ENCODE measurements at regions not wholly inside any gene's neighbourhood (a gene's known extent, or its start where the extent isn't known, plus 50 kb on each side); places are given as distances from the start of the nearest gene placed in this dataset.
A peak's percentile ranks its signal among the peaks of the same experiment; 100 is the strongest.

- WGBS, 3 donors: 19 to 60% (median 36%) methylated on average over 13 of the region's 13 CpGs
- peak overlapping the region in 2 of 3 donors; percentile 89 to 95 for H3K27ac ChIP-seq (ENCODE audit: low read depth in 1 of 3, low read length in 2 of 3)
- H3K4me3 ChIP-seq (ENCODE audit: low read depth in 1 of 3, low read length in 3 of 3): peak overlapping the region in 1 of 3 donors; percentile 60
- DNase-seq: peak in 1 of 2 donors; percentile 85
- H3K27me3 ChIP-seq (ENCODE audit: control insufficient read depth in 3 of 3, insufficient read depth in 3 of 3, low read length in 3 of 3): no peaks in the 10 kb centered on the region
- FAIRE-seq: no peak
- no peaks in the 10 kb centered on the region for H3K36me3 ChIP-seq (ENCODE audit: control insufficient read depth in 3 of 3, insufficient read depth in 2 of 3, low read depth in 1 of 3, low read length in 3 of 3)
- peaks cover 0 to 2% (median 0%) of the 10 kb centered on the region in 3 donors for H3K4me1 ChIP-seq (ENCODE audit: control insufficient read depth in 3 of 3, insufficient read depth in 2 of 3, low read depth in 1 of 3, low read length in 2 of 3)
- no peaks in the 10 kb centered on the region for H3K9me3 ChIP-seq (ENCODE audit: control insufficient read depth in 2 of 2, insufficient read depth in 1 of 2, low read depth in 1 of 2, low read length in 1 of 2)
Measured at GRCh38 chr7:155962191-155962967, 150.1 kb upstream of the SHH start.

- DNase-seq (peak in 1 of 2 donors; percentile 91), FAIRE-seq (no peak)
- H3K9me3 ChIP-seq (ENCODE audit: control insufficient read depth in 2 of 2, insufficient read depth in 1 of 2, low read depth in 1 of 2, low read length in 1 of 2): no peaks in the 10 kb centered on the region
- no peaks in the 10 kb centered on the region for H3K36me3 ChIP-seq (ENCODE audit: control insufficient read depth in 3 of 3, insufficient read depth in 2 of 3, low read depth in 1 of 3, low read length in 3 of 3)
- no peaks in the 10 kb centered on the region for H3K27me3 ChIP-seq (ENCODE audit: control insufficient read depth in 3 of 3, insufficient read depth in 3 of 3, low read length in 3 of 3)
- WGBS, 3 donors: 16 to 50% (median 30%) methylated on average over 25 of the region's 25 CpGs
- H3K4me1 ChIP-seq (ENCODE audit: control insufficient read depth in 3 of 3, insufficient read depth in 2 of 3, low read depth in 1 of 3, low read length in 2 of 3): peaks cover 0 to 2% (median 0%) of the 10 kb centered on the region in 3 donors
- H3K4me3 ChIP-seq (ENCODE audit: low read depth in 1 of 3, low read length in 3 of 3): peak overlapping the region in 1 of 3 donors; percentile 60
- H3K27ac ChIP-seq (ENCODE audit: low read depth in 1 of 3, low read length in 2 of 3): peak overlapping the region in 2 of 3 donors; percentile 89 to 95
Measured at GRCh38 chr7:155961241-155962190, 149.3 kb upstream of the SHH start.

GRCh38 chr7:155959894-155960293 is 147.6 kb upstream of the SHH start:
- no peak for FAIRE-seq
- Histone ChIP-seq H3K36me3 (ENCODE audit: control insufficient read depth in 3 of 3, insufficient read depth in 2 of 3, low read depth in 1 of 3, low read length in 3 of 3) (no peaks in the 10 kb centered on the region), H3K9me3 (ENCODE audit: control insufficient read depth in 2 of 2, insufficient read depth in 1 of 2, low read depth in 1 of 2, low read length in 1 of 2) (no peaks in the 10 kb centered on the region), H3K27me3 (ENCODE audit: control insufficient read depth in 3 of 3, insufficient read depth in 3 of 3, low read length in 3 of 3) (no peaks in the 10 kb centered on the region), H3K27ac (ENCODE audit: low read depth in 1 of 3, low read length in 2 of 3) (peak overlapping the region in 2 of 3 donors; percentile 71 to 75), H3K4me3 (ENCODE audit: low read depth in 1 of 3, low read length in 3 of 3) (no peak overlapping the region), H3K4me1 (ENCODE audit: control insufficient read depth in 3 of 3, insufficient read depth in 2 of 3, low read depth in 1 of 3, low read length in 2 of 3) (peaks cover 0 to 2% (median 0%) of the 10 kb centered on the region in 3 donors)
- peak in 1 of 2 donors; percentile 94 for DNase-seq
- WGBS, 3 donors: 19 to 61% (median 50%) methylated on average over 13 of the region's 13 CpGs

GRCh38 chr7:155956977-155957376 is 144.7 kb upstream of the SHH start:
- FAIRE-seq (no peak), DNase-seq (no peak)
- Histone ChIP-seq H3K27ac (ENCODE audit: low read depth in 1 of 3, low read length in 2 of 3) (no peak overlapping the region), H3K4me3 (ENCODE audit: low read depth in 1 of 3, low read length in 3 of 3) (no peak overlapping the region), H3K36me3 (ENCODE audit: control insufficient read depth in 3 of 3, insufficient read depth in 2 of 3, low read depth in 1 of 3, low read length in 3 of 3) (no peaks in the 10 kb centered on the region), H3K27me3 (ENCODE audit: control insufficient read depth in 3 of 3, insufficient read depth in 3 of 3, low read length in 3 of 3) (no peaks in the 10 kb centered on the region), H3K9me3 (ENCODE audit: control insufficient read depth in 2 of 2, insufficient read depth in 1 of 2, low read depth in 1 of 2, low read length in 1 of 2) (peaks cover 0 to 2% of the 10 kb centered on the region in 2 donors), H3K4me1 (ENCODE audit: control insufficient read depth in 3 of 3, insufficient read depth in 2 of 3, low read depth in 1 of 3, low read length in 2 of 3) (peaks cover 0 to 8% (median 6%) of the 10 kb centered on the region in 3 donors)
- 81 to 85% (median 85%) methylated on average over 12 of the region's 12 CpGs for WGBS, 3 donors

GRCh38 chr7:155955367-155955635 is 143.0 kb upstream of the SHH start:
- H3K36me3 ChIP-seq (ENCODE audit: control insufficient read depth in 3 of 3, insufficient read depth in 2 of 3, low read depth in 1 of 3, low read length in 3 of 3): no peaks in the 10 kb centered on the region
- H3K4me3 ChIP-seq (ENCODE audit: low read depth in 1 of 3, low read length in 3 of 3): no peak overlapping the region
- FAIRE-seq (no peak), DNase-seq (no peak)
- WGBS, 3 donors: 86 to 96% (median 90%) methylated on average over 9 of the region's 9 CpGs
- peaks cover 0 to 8% (median 6%) of the 10 kb centered on the region in 3 donors for H3K4me1 ChIP-seq (ENCODE audit: control insufficient read depth in 3 of 3, insufficient read depth in 2 of 3, low read depth in 1 of 3, low read length in 2 of 3)
- no peak overlapping the region for H3K27ac ChIP-seq (ENCODE audit: low read depth in 1 of 3, low read length in 2 of 3)
- H3K9me3 ChIP-seq (ENCODE audit: control insufficient read depth in 2 of 2, insufficient read depth in 1 of 2, low read depth in 1 of 2, low read length in 1 of 2): peaks cover 0 to 4% of the 10 kb centered on the region in 2 donors
- H3K27me3 ChIP-seq (ENCODE audit: control insufficient read depth in 3 of 3, insufficient read depth in 3 of 3, low read length in 3 of 3): no peaks in the 10 kb centered on the region

GRCh38 chr7:155954550-155955366 is 142.5 kb upstream of the SHH start:
- WGBS, 3 donors: 70 to 80% (median 70%) methylated on average over 22 of the region's 22 CpGs
- FAIRE-seq: no peak
- DNase-seq: no peak
- Histone ChIP-seq H3K27ac (ENCODE audit: low read depth in 1 of 3, low read length in 2 of 3) (peak overlapping the region in 1 of 3 donors; percentile 11), H3K27me3 (ENCODE audit: control insufficient read depth in 3 of 3, insufficient read depth in 3 of 3, low read length in 3 of 3) (no peaks in the 10 kb centered on the region), H3K4me3 (ENCODE audit: low read depth in 1 of 3, low read length in 3 of 3) (no peak overlapping the region), H3K36me3 (ENCODE audit: control insufficient read depth in 3 of 3, insufficient read depth in 2 of 3, low read depth in 1 of 3, low read length in 3 of 3) (no peaks in the 10 kb centered on the region), H3K9me3 (ENCODE audit: control insufficient read depth in 2 of 2, insufficient read depth in 1 of 2, low read depth in 1 of 2, low read length in 1 of 2) (peaks cover 0 to 4% of the 10 kb centered on the region in 2 donors), H3K4me1 (ENCODE audit: control insufficient read depth in 3 of 3, insufficient read depth in 2 of 3, low read depth in 1 of 3, low read length in 2 of 3) (peaks cover 0 to 8% (median 5%) of the 10 kb centered on the region in 3 donors)

- 17 to 57% (median 30%) methylated on average over 17 to 19 of the region's 19 CpGs for WGBS, 3 donors
- Histone ChIP-seq H3K9me3 (ENCODE audit: control insufficient read depth in 2 of 2, insufficient read depth in 1 of 2, low read depth in 1 of 2, low read length in 1 of 2) (peaks cover 0 to 4% of the 10 kb centered on the region in 2 donors), H3K36me3 (ENCODE audit: control insufficient read depth in 3 of 3, insufficient read depth in 2 of 3, low read depth in 1 of 3, low read length in 3 of 3) (no peaks in the 10 kb centered on the region), H3K27ac (ENCODE audit: low read depth in 1 of 3, low read length in 2 of 3) (peak overlapping the region in 1 of 3 donors; percentile 11), H3K4me3 (ENCODE audit: low read depth in 1 of 3, low read length in 3 of 3) (no peak overlapping the region), H3K27me3 (ENCODE audit: control insufficient read depth in 3 of 3, insufficient read depth in 3 of 3, low read length in 3 of 3) (no peaks in the 10 kb centered on the region), H3K4me1 (ENCODE audit: control insufficient read depth in 3 of 3, insufficient read depth in 2 of 3, low read depth in 1 of 3, low read length in 2 of 3) (peaks cover 0 to 8% (median 5%) of the 10 kb centered on the region in 3 donors)
- FAIRE-seq (no peak), DNase-seq (peak; percentile 55 to 83)
Measured at GRCh38 chr7:155953781-155954549, 141.7 kb upstream of the SHH start.
